HG03039 (cell line): ENCODE measurements at regions not wholly inside any gene's neighbourhood (a gene's known extent, or its start where the extent isn't known, plus 50 kb on each side); places are given as distances from the start of the nearest gene placed in this dataset.
"Not testable (repeated sequence)": the region's sequence is repeated elsewhere in the genome, so short reads cannot be mapped to it uniquely, and the experiment has no call there.

Experiments used
- ATAC-seq: cut with Tn5 transposase; IDR thresholded peaks from one replicate; pipeline ENCODE4 v1.9.1; 2021; ENCODE audit warnings: mild to moderate bottlenecking, moderate library complexity; ENCODE audit not compliant: unreplicated experiment

DNA sequence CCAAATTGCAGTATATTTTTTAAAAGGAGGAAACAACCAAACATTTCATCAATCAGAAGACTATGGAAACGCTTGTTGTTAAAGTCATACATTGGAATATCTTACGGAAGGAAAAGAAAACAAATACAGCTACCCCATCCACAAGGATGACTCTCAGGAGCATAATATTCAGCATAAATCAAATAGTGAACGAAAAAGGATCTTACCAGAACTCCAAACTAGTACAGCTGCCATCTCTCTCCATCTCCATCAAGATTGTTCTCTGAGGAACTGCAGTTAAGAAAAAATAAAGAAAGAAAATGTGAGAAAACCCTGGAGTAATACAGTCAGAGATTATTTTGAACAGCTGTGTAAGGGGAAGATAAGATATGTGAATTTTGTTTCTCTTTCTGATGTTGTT is 299.8 kb upstream of the CNTN5 start:
- ATAC-seq = no peak

DNA sequence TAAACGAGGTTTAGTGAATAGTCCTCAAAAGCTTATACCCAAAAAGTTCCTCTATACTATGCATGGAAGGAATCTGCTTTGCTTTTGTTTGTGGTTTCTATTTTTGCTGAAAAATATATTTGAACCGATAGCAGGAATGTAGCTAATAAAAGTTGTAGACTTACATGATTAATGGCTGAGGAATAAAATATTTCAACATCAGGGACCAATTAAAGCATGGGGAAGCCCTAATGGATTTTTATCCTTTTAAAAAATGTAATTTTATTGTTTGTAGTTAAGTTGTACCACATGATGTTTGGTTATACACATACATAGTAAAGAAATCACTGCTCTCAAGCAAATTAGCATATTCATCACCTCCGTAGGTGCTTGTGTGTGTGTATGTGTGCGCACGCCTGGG is 295.3 kb upstream of the CNTN5 start:
- no peak for ATAC-seq

DNA sequence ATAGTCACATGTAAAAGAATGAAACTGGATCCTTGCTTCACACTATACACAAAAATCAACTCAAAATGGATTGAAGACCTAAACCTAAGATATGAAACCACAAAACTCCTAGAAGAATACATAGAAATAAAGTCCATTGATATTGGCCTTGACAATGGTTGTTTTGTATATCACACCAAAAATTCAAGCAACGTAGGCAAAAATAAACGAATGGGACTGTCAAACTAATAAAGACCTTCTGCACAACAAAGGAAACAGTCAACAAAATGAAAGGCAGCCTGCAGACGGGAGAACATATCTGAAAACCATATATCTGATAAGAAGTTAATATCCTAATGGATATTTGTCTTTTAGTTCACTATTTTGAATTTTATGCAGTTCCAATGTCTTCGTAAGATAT is 292.3 kb upstream of the CNTN5 start:
- no peak for ATAC-seq

DNA sequence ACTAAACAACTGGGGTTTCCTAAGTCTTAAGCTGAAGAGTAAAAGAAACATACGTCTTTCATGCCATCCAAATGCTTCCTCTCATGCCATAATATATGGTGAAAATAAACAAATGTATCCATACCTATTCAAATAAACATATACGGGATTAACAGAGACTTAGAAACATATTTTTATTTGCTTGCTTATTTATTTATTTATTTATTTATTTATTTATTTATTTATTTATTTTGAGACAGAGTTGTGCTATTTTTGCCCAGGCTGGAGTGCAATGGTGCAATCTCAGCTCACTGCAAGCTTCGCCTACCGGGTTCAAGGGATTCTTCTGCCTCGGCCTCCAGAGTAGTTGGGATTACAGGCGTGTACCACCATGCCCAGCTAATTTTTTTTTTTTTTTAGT is 291.6 kb upstream of the CNTN5 start:
- no peak for ATAC-seq

DNA sequence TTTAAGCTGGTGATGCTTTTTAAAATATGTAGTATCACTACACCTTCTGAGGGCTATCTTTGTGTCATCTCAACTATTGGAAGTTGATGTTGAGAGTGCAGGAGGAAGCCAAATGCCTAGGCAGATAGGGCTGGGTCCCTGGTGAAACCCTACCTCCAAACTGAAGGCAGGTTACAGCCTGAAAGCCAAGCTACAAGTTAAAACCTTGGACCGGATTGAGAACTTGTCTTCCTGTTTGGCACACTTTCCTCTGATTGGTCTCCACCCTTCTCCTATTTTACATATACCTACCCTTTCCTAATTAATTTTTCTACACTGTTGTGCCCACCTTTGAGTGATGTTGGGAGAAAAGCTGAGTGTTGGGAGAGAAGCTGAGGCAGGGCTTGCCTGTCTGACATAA is 287.8 kb upstream of the CNTN5 start:
- ATAC-seq = no peak

DNA sequence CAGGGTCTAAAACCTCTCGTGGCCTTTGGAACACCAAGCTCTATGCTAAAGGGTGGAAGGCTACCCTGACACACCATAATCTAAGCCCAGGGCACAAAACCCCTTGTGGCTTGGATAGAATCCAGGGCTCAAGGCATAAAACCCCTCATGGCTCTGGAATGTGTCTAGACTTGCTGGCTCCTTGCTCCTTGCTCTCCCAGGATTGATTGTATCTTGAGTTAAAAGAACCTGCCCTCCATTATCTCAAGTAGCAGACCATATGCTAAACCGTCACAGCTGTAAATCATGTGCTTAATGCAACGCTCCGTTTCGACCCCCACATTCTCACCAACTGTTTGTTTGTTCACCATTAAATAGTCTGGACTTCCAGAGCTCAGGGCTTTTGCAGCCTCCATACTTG is 287.4 kb upstream of the CNTN5 start:
- ATAC-seq = not testable (repeated sequence)

DNA sequence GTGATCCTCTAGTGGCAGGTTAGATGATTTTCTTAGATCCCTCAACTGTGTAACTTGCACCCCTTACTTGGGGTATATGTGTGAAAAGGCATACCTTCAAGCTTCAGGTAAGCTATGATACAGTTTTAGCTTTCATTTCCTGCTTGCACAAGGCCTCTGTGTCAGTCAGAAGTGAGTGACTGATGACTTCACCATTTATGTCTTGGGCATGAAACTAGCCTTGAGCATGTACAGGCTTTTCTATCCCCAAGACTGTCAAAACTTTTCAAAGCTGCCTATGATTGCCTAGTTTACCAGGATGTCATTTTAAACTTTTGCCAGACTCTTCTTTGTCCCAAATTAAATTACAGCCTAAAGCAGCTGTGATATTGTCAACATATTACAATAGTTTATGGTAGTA is 286.1 kb upstream of the CNTN5 start:
- ATAC-seq = no peak

DNA sequence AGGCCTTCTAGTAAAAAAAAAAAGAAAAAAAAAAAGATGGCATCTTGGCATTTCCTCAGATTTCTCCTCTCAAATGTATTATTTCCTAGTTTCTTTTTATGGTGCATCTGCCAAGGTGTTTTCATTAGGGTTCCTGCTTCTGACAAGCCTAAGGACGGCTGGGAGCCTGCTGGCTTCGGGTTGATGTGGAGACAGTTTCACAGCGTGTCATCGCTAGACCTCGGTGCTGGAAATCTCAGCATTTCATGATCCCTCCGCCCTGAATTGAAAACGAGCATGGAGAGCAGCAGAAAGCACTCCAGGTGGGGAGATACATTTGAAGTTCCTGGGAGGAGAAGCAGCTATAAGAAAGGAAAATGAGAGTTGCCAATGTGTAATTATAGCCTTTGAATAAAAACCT is 283.9 kb upstream of the CNTN5 start:
- no peak for ATAC-seq

DNA sequence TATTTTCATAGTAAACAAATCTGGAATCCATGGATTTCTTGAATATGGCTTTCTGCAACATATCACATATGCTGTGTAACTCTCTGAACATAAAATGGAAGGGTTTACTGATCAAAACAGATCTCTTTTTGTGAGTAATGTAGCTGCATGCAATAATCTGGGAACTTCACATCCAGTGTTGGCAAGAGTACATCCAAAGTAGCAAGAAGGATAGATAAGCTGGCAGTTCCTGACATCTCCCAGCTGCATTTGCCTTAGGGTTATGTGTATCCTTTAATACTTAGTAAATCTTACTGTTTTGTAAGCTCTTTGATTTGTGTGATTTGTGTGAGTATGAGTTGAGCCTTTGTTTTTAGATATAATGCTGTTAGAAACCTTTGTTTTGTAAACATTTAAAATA is 280.4 kb upstream of the CNTN5 start:
- no peak for ATAC-seq

DNA sequence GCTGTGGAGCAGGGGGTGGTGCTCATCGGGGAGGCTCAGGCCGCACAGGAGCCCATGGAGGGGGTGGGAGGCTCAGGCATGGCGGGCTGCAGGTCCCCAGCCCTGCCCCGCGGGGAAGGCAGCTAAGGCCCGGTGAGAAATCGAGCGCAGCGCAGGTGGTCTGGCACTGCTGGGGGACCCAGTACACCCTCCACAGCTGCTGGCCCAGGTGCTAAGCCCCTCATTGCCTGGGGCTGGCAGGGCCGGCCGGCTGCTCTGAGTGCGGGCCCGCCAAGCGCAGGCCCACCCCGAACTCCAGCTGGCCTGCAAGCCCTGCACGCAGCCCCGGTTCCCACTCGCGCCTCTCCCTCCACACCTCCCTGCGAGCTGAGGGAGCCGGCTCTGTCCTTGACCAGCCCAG is 257.3 kb upstream of the CNTN5 start:
- ATAC-seq = not testable (repeated sequence)

DNA sequence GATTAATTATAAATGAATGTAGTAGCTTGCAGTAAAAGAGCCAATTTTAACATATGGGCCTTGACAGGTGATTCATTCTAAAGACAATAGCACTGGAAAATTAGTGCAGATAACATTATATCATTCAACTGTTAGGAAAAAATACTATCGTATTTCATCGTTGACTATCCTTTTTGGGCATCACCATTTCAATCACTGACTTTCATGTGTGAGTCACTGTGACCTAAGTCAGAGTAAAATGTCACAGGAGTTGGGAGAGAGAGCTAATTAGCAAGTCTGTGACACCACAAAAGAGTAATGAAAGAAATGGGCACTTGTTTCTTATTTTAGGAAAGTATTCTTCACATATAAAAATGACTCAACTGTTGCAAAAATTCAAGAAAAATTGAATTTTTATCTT is 253.8 kb upstream of the CNTN5 start:
- no peak for ATAC-seq

DNA sequence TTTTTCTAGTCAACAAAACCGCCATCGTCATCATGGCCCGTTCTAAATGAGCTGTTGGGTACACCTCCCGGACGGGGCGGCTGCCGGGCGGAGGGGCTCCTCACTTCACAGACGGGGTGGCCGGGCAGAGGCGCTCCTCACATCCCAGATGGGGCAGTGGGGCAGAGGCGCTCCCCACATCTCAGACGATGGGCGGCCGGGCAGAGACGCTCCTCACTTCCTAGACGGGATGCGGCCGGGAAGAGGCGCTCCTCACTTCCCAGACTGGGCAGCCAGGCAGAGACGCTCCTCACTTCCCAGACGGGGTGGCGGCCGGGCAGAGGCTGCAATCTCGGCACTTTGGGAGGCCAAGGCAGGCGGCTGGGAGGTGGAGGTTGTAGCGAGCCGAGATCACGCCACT is 250.7 kb upstream of the CNTN5 start:
- ATAC-seq = not testable (repeated sequence)

DNA sequence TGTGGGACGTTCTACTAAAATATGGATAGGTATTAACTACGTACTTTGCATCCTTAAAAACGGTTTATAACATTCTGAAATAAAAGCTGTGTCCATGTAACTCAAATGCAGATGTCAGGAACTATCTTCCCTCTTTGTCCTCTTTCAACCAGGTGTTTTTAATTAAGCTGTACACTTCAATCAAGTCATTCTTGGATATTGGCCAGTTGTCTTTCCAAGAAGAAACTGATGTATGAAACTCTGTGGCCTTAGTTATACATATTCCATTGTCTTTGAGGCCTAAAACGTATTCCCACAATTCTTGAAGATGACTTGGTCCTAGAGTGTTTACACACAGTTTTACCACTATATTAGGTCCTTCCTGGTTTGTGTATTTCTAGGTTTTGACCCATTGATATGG is 249.0 kb upstream of the CNTN5 start:
- ATAC-seq = no peak

DNA sequence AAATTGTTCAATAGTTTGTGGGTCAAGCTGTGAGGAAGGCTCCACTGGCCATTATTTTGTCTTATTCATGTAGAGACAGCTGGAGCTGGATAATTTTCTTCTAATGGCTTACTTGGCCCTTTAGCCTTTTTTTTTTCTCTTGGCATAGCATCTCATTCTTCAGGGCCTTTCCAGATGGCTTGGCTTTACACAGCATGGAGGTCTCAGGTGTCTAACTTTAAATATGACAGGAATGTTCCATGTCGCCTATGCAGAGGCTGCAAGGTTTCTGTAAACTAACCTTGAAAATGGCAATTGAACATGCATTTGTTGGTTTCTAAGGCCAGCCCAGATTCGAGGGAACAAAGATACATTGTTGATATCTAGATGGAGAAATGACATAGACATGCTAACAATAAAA is 247.9 kb upstream of the CNTN5 start:
- no peak for ATAC-seq

DNA sequence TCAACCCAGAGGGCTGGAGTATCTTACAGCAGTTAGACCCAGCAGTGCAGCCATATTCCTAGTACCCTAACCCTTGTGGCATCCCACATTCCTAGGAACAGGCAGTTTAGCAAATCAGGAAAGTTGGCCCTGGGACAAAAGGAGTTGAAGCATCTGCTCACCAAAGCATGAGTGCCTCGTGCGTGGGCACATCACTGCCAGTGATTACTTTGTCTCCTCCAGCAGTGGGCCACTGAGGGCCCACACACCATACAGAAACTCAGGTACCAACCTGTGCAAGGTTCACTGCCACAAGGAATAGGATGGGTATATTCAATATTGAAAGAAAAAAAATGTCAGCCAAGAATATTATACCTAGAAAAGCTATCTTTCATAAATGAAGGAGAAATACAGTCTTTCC is 227.5 kb upstream of the CNTN5 start:
- no peak for ATAC-seq

DNA sequence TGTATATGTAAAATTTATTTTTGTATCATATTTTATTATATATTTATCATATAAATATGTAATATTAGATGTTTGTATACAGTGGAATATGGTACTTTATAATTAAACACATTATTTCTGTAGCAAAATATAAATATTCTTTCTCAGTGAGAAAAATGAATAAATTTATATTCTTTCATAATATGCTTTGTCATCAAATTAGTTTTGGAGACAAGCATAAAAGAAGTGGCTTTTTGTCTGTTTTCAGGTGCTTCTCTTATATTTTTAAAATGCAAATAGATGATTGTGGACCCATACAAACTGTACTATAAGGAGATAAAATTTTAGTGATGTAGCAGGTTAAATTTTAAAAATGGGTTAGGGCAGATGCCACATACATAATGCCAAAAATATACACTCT is 222.4 kb upstream of the CNTN5 start:
- no peak for ATAC-seq

DNA sequence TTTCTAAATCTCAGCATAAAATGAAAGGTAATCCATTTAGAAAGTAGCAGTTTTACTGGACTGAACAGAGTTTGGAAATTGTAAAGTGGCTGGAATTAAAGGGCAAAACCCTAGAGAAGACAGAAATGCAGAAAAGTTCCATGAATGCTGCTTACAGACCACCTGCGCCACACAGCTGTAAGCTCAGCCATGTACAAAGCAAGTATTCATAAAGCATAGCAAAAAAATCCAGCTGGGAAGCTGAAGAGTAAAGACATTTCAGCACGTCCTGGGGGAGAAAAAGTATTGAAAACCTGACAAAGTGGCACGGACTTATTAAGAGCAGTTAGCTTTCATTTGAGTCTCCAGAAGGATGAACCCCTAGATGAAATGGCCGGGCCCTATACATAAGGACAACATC is 220.1 kb upstream of the CNTN5 start:
- no peak for ATAC-seq

DNA sequence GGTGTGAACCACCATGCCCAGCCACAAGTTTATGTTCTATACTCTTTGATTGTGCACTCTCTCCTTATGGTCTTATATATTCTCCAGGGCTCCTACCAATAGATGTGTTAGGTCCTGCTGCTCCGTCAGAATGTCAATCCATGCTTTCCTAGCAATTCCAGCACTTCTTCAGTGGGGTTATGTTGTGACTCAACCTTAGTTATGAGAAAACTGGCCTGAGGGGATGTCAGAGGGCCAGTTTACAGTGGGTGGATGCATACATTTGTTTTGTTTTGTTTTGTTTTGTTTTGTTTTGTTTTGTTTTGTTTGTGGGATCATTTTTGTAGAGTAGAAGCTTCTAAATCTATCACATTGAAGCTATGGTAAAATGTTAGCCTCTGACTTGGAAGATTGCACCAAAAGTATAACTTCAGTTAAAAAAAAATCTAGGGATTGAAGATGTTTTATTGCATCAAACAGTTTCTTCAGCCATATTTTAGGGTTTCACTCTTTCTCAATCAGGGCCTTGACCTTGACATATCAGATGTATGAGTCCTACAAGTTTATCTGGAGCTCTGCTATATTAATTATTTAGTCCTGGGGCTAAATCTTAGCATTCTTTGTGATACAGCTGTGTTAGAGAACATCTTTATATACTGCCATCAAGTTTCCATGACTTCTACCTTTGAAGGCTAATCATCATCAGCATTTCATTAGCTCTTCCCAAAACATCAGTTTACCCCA is 191.6 kb upstream of the CNTN5 start:
- no peak for ATAC-seq

DNA sequence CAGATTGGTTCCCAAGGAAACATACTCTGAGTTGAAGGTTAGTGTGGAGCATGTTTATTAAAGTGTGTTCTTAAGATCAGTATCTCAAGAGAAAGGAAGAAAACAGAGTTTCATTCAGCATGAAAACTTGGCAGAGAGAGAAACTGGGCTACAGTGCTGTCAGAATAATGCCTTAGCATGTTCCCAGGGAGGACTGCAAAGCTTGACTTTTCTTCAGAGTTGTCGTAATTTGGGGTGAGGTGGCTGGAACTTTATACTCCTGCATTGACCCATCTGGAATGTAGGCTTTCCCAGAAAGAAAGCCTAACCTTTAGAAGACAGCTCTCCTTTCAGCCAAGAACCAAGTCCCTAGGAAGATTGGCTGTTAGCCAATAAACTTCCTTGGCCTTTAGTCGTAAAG is 190.8 kb upstream of the CNTN5 start:
- no peak for ATAC-seq

DNA sequence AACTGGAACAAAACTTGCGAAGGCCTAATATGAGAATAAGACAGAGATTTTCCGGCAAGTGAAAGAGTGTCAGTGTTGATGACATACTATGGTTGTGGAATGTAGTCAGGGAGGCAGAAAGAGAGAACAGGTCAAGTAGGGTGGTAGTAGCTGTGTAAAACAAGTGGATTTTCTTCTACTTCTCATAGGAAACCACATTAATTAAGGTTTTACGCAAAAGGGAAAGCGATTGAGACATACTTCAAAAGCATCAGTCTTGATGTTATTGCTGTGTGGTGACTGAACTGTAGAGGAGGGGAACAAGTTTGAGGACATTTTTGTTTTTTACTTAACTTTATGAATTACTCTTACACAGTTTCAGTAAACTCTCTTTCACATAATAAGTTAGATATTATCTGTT is 186.0 kb upstream of the CNTN5 start:
- no peak for ATAC-seq

DNA sequence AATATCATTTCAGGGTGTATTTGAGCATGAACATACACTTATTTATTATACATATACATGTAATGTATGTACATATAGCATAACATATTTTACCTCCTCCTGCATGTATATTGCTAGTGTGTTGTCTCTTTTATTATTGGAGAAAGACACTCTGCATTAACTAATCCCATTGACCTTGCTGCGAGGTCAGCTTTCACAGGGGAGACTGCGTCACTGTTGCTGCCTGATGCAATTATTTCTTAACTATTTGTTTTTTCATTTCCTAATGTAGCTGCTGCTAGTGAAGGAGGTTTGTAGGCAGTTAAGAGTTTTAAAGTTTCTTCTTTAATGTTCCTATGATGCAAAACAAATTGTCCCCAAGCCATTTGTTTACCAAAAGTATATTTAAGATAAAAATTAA is 185.4 kb upstream of the CNTN5 start:
- no peak for ATAC-seq

DNA sequence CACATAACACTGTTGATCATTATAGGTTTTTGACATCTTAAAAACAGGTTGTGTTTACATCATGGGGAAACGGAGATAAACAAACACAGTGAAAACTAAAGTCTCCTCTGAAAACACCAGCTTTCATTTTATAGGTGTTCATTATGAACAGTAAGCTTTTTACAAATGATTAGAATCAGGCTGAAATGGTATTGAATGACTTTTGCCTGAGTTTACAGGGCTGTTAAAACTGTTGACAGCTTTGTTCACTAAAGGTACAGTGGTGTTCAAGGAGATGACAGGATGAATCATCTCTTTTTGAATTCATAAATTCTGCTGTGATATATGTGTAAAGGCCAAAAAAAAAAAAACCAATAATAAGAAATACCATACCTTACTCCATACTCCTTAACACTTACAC is 184.6 kb upstream of the CNTN5 start:
- ATAC-seq = no peak

DNA sequence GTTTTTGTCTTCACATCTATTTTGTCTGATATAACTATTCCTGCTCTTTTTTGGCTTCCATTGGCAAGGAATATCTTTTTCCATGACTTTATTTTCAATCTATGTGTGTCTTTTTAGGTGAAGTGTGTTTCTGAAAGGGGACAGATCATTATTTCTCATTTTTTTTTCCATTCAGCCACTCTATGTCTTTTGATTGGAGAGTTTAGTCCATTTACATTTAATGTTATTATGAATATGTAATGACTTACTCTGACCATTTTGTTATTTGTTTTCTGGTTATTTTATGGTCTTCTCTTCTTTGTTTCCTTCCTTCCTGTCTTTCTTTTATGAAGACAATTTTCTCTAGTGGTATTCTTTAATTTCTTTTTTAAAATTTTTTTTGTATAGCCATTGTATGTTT is 178.6 kb upstream of the CNTN5 start:
- ATAC-seq = no peak

DNA sequence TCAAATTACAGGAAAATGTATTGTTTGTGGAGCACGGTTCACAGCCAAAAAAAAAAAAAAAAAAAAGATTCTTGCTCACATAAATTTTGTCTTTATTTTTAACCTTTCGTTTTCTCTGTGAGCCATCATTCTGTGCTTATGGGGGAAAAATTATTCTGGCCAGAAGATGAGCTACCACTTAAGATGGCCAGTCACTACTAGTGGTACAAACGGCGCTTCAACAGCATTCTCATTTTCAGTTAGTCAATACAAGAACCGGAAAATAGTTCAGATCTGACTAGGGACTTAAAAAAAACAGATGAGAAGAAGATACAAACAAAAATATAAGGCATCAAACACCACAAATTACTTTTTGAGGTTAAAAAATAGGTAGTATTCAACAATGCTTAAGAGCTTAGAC is 158.6 kb upstream of the CNTN5 start:
- ATAC-seq = no peak
